NCI-H345 (cell line): ENCODE measurements at regions not wholly inside any gene's neighbourhood (a gene's known extent, or its start where the extent isn't known, plus 50 kb on each side); places are given as distances from the start of the nearest gene placed in this dataset.

ENCODE experiments used
- DNase-seq: peaks from one replicate; lab custom pipeline; 2025; lab: John Stamatoyannopoulos, UW

GRCh38 chr2:122233372-122233771 lies 477.9 kb downstream of the TSN start:
- DNase-seq, result no peak

- DNase-seq, result no peak
These were observed 480.9 kb downstream of the TSN start for GRCh38 chr2:122236152-122236874.

- DNase-seq, result no peak
These were observed 481.5 kb downstream of the TSN start for GRCh38 chr2:122236925-122237324.

GRCh38 chr2:122237450-122237849 lies 482.0 kb downstream of the TSN start:
- no peak for DNase-seq

GRCh38 chr2:122238006-122238559 lies 482.6 kb downstream of the TSN start:
- DNase-seq, result no peak

- DNase-seq, result no peak
These were observed 484.0 kb downstream of the TSN start for GRCh38 chr2:122239440-122239839.

- DNase-seq, result no peak
These were observed 489.3 kb downstream of the TSN start for GRCh38 chr2:122244598-122245229.

- no peak for DNase-seq
These were observed 494.2 kb downstream of the TSN start for GRCh38 chr2:122249673-122250072.

- no peak for DNase-seq
These were observed 495.7 kb downstream of the TSN start for GRCh38 chr2:122251158-122251557.

- DNase-seq, result no peak
These were observed 496.1 kb downstream of the TSN start for GRCh38 chr2:122251566-122251965.

- no peak for DNase-seq
These were observed 500.5 kb downstream of the TSN start for GRCh38 chr2:122255924-122256323.

- DNase-seq, result no peak
These were observed 506.5 kb downstream of the TSN start for GRCh38 chr2:122261911-122262310.

GRCh38 chr2:122263746-122264145 lies 508.3 kb downstream of the TSN start:
- DNase-seq, result no peak

GRCh38 chr2:122266636-122267035 lies 511.2 kb downstream of the TSN start:
- DNase-seq, result no peak

- no peak for DNase-seq
These were observed 512.5 kb downstream of the TSN start for GRCh38 chr2:122267947-122268346.

- DNase-seq, result no peak
These were observed 518.5 kb downstream of the TSN start for GRCh38 chr2:122273785-122274419.

GRCh38 chr2:122277956-122278355 lies 522.5 kb downstream of the TSN start:
- DNase-seq, result no peak

- no peak for DNase-seq
These were observed 545.3 kb downstream of the TSN start for GRCh38 chr2:122300758-122301157.

- DNase-seq, result no peak
These were observed 552.3 kb downstream of the TSN start for GRCh38 chr2:122307763-122308162.

- no peak for DNase-seq
These were observed 559.9 kb downstream of the TSN start for GRCh38 chr2:122315306-122315705.

GRCh38 chr2:122319539-122320132 lies 564.2 kb downstream of the TSN start:
- DNase-seq, result no peak

GRCh38 chr2:122322815-122323214 lies 567.4 kb downstream of the TSN start:
- no peak for DNase-seq

- DNase-seq, result no peak
These were observed 568.5 kb downstream of the TSN start for GRCh38 chr2:122323927-122324326.
